ENCODE measurements at regions not wholly inside any gene's neighbourhood (a gene's known extent, or its start where the extent isn't known, plus 50 kb on each side); places are given as distances from the start of the nearest gene placed in this dataset.

- TF ChIP-seq CTCF (conservative IDR thresholded peaks at IDR 0.05 in 1 of 2, IDR thresholded peaks at IDR 0.05 in 1 of 2; ENCODE audit: low read depth in 1 of 2, low read length in 2 of 2) (no peak), EZH2 (IDR thresholded peaks at IDR 0.05; ENCODE audit: low read length, missing control alignments) (no peak)
These were observed 895.0 kb upstream of the SLITRK1 start for GRCh38 chr13:84777316-84777715.
